Thymus (tissue), 11 donors: ENCODE measurements at regions not wholly inside any gene's neighbourhood (a gene's known extent, or its start where the extent isn't known, plus 50 kb on each side); places are given as distances from the start of the nearest gene placed in this dataset.

Experiments used
- DNase-seq, 9 donors: peaks; one replicate each; pipeline ENCODE4 v3.0.0-alpha.2; 2013; ENCODE audit warnings: low spot score in 9 of 9, low read depth in 6 of 9, missing footprints in 1 of 9
- H3K27ac ChIP-seq, 2 donors: one replicate each; pipeline ENCODE4 v1.5.1; 2013; ENCODE audit warnings: control low read depth in 1 of 2, low read depth in 1 of 2, low read length in 1 of 2, mild to moderate bottlenecking in 1 of 2, moderate library complexity in 1 of 2
- H3K27me3 ChIP-seq, 2 donors: one replicate each; pipeline ENCODE4 v1.5.1; 2013; ENCODE audit warnings: low read length in 1 of 2; ENCODE audit not compliant: control insufficient read depth in 2 of 2, insufficient read depth in 1 of 2
- H3K36me3 ChIP-seq, 2 donors: one replicate each; pipeline ENCODE4 v1.5.1; 2013; ENCODE audit warnings: low read length in 1 of 2, mild to moderate bottlenecking in 1 of 2, moderate library complexity in 1 of 2; ENCODE audit not compliant: control insufficient read depth in 2 of 2, insufficient read depth in 2 of 2
- H3K4me1 ChIP-seq, 2 donors: one replicate each; pipeline ENCODE4 v1.5.1; 2013; ENCODE audit warnings: low read length in 2 of 2; ENCODE audit not compliant: control insufficient read depth in 2 of 2, insufficient read depth in 2 of 2
- H3K4me3 ChIP-seq, 2 donors: one replicate each; pipeline ENCODE4 v1.5.1; 2013; ENCODE audit warnings: low read length in 2 of 2, control low read depth in 1 of 2, mild to moderate bottlenecking in 1 of 2
- H3K9me3 ChIP-seq, 2 donors: one replicate each; pipeline ENCODE4 v1.5.1; 2013; ENCODE audit warnings: low read length in 1 of 2, mild to moderate bottlenecking in 1 of 2; ENCODE audit not compliant: control insufficient read depth in 2 of 2, insufficient read depth in 1 of 2
- WGBS: extraction: QIAGEN DNeasy Blood & Tissue Kit; methylation state at CpG from one replicate; pipeline ENCODE4 v1.1.7; 2013; 5-methylcytosine and 5-hydroxymethylcytosine counted together
- donor health status: healthy.

GRCh38 chr6:77362055-77362454 lies 101.2 kb downstream of the HTR1B start:
- no peaks in the 10 kb centered on the region for H3K9me3 ChIP-seq
- H3K27me3 ChIP-seq, result no peaks in the 10 kb centered on the region
- H3K4me1 ChIP-seq, result no peaks in the 10 kb centered on the region
- 93% methylated on average over 2 of the region's 2 CpGs for WGBS
- no peak overlapping the region for H3K27ac ChIP-seq
- no peaks in the 10 kb centered on the region for H3K36me3 ChIP-seq
- no peak overlapping the region for H3K4me3 ChIP-seq
- no peak for DNase-seq

DNA sequence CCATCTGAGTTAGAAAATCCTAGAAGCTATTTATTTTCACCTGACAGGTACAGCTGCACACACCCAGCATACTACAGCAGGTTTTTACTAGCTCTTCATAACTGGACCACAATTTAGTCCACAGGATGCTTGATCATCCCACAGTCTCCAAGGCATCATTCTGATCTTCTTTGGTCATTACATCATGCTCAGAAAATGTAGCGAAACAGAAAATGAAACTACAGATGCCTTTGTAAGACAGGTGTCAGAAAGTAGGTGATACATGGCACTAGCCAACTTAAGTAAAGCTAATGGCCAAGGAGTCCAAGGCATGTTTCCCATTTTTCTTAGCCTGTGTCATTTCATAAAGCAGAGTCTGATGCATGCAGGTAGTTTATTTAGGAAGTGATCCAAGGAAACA lies 102.3 kb downstream of the HTR1B start:
- no peaks in the 10 kb centered on the region for H3K9me3 ChIP-seq
- WGBS, result 88% methylated on average over 1 of the region's 1 CpG
- no peak overlapping the region for H3K4me3 ChIP-seq
- DNase-seq, result no peak
- H3K27me3 ChIP-seq, result no peaks in the 10 kb centered on the region
- H3K4me1 ChIP-seq, result no peaks in the 10 kb centered on the region
- H3K27ac ChIP-seq, result no peak overlapping the region
- no peaks in the 10 kb centered on the region for H3K36me3 ChIP-seq

DNA sequence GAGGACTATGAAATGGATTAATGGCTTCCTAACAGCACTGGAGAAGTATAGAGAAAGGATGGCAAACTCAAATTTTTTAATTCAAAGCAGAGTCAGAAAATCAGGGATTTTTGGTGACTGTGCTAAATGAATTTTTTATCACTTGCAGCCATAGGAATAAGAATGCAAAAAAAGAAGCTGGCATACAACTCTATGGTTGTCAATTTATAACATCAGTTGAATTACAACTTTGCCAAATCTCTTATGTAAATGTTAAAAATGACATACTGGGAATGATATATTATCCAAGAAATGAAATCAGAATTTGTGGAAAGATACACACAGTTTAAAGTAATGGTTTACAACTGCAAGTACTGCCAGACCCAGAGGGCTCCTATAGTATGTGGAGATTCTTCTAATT lies 106.5 kb downstream of the HTR1B start:
- H3K9me3 ChIP-seq, result no peaks in the 10 kb centered on the region

GRCh38 chr6:77354581-77354980 lies 108.7 kb downstream of the HTR1B start:
- no peaks in the 10 kb centered on the region for H3K36me3 ChIP-seq
- H3K27me3 ChIP-seq, result no peaks in the 10 kb centered on the region
- no peaks in the 10 kb centered on the region for H3K9me3 ChIP-seq
- H3K4me3 ChIP-seq, result no peak overlapping the region
- no peak for DNase-seq
- H3K27ac ChIP-seq, result no peak overlapping the region
- no peaks in the 10 kb centered on the region for H3K4me1 ChIP-seq

More for the DNA sequence above, 106.5 kb downstream of the HTR1B start:
- DNase-seq, result no peak
- H3K4me3 ChIP-seq, result no peak overlapping the region
- no peaks in the 10 kb centered on the region for H3K36me3 ChIP-seq
- H3K27ac ChIP-seq, result no peak overlapping the region
- no peaks in the 10 kb centered on the region for H3K27me3 ChIP-seq
- H3K4me1 ChIP-seq, result no peaks in the 10 kb centered on the region

DNA sequence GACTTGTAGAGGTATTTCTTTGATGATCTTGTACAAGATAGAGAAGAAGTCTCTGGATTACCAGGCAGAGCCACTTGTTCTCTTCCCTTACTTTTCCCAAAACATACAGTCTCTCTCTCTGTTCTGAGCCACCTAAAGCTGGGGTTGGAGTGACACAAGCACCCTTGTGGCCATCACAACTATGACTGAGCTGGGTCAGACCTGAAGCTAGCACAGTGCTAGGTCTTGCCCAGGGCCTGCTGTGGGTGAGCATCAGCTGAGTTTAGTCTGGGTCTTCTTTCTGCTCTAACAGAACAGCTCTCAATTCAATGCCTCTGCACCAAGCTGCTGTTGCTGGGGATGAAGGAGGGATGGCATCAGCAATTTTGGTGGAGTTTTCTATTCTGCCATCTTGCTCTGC lies 110.2 kb downstream of the HTR1B start:
- Histone ChIP-seq H3K4me3 (no peak overlapping the region), H3K36me3 (no peaks in the 10 kb centered on the region), H3K4me1 (no peaks in the 10 kb centered on the region), H3K27me3 (no peaks in the 10 kb centered on the region), H3K9me3 (no peaks in the 10 kb centered on the region), H3K27ac (no peak overlapping the region)
- DNase-seq, result no peak

GRCh38 chr6:77341058-77341986 lies 122.0 kb downstream of the HTR1B start:
- no peaks in the 10 kb centered on the region for H3K36me3 ChIP-seq
- no peak for DNase-seq
- no peak overlapping the region for H3K4me3 ChIP-seq
- H3K27me3 ChIP-seq, result no peaks in the 10 kb centered on the region
- WGBS, result 90% methylated on average over 4 of the region's 4 CpGs
- peaks cover 0 to 15% of the 10 kb centered on the region in 2 donors for H3K9me3 ChIP-seq
- H3K27ac ChIP-seq, result no peak overlapping the region
- H3K4me1 ChIP-seq, result no peaks in the 10 kb centered on the region

- peaks cover 0 to 15% of the 10 kb centered on the region in 2 donors for H3K9me3 ChIP-seq
- no peaks in the 10 kb centered on the region for H3K4me1 ChIP-seq
- H3K4me3 ChIP-seq, result no peak overlapping the region
- 79% methylated on average over 4 of the region's 4 CpGs for WGBS
- H3K27me3 ChIP-seq, result no peaks in the 10 kb centered on the region
- DNase-seq, result no peak
- no peak overlapping the region for H3K27ac ChIP-seq
- H3K36me3 ChIP-seq, result no peaks in the 10 kb centered on the region
Measured at GRCh38 chr6:77340331-77340730, 123.0 kb downstream of the HTR1B start.

DNA sequence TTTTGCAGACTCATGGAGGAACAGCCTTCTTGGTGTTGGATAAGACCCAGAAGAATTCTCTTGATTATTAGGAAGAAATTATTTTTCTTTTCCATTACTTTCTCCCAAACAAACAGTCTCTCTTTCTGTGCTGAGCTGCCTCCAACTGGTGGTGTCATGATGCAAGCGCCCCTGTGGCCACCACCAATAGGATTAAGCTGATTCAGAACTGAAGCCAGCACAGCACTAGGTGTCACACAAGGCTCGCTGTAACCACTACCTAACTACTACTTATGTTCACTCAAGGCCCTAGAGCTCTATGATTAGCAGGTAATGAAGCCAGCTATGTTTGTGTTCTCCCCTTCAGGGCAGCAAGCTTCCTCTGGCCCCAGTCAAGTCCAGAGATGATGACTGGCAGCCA lies 123.4 kb downstream of the HTR1B start:
- Histone ChIP-seq H3K27me3 (no peaks in the 10 kb centered on the region), H3K36me3 (no peaks in the 10 kb centered on the region), H3K9me3 (peaks cover 0 to 15% of the 10 kb centered on the region in 2 donors), H3K4me1 (no peaks in the 10 kb centered on the region), H3K4me3 (no peak overlapping the region), H3K27ac (no peak overlapping the region)
- DNase-seq, result no peak
- WGBS, result 87% methylated on average over 2 of the region's 2 CpGs

DNA sequence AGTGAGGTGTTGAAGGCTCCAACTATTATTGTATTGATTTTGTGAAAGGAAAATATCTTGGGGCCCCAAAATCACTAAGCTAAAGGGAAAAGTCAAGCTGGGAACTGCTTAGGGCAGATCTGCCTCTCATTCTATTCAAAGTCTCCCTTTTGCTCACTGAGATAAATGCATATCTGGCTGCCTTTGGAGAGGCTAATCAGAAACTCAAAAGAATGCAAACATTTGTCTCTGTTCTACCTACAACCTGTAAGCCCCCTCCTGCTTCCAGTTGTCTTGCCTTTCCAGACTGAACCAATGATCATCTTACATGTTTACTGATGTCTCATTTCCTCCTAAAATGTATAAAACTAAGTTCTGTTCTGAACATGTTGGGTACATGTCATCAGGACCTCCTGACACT lies 125.9 kb downstream of the HTR1B start:
- DNase-seq, result no peak
- Histone ChIP-seq H3K27ac (no peak overlapping the region), H3K9me3 (peaks cover 3 to 26% of the 10 kb centered on the region in 2 donors), H3K4me3 (no peak overlapping the region), H3K4me1 (no peaks in the 10 kb centered on the region), H3K27me3 (no peaks in the 10 kb centered on the region), H3K36me3 (no peaks in the 10 kb centered on the region)
